NT2/D1 (cell line): ENCODE measurements at regions not wholly inside any gene's neighbourhood (a gene's known extent, or its start where the extent isn't known, plus 50 kb on each side); places are given as distances from the start of the nearest gene placed in this dataset.

Experiments used
- DNase-seq: peaks from one replicate; pipeline ENCODE4 v3.0.0-alpha.2; 2011; ENCODE audit warnings: low read depth, low spot score
- H3K27me3 ChIP-seq: 2 replicates; pipeline ENCODE4 v1.6.0; 2011; ENCODE audit warnings: mild to moderate bottlenecking; ENCODE audit not compliant: insufficient read length, insufficient read depth
- H3K36me3 ChIP-seq: 2 replicates; pipeline ENCODE4 v1.6.1; 2011; ENCODE audit warnings: mild to moderate bottlenecking, low read length, mixed read lengths; ENCODE audit not compliant: insufficient read depth, insufficient read length
- H3K4me1 ChIP-seq: 2 replicates; pipeline ENCODE4 v1.5.1; 2011; ENCODE audit not compliant: insufficient read depth, insufficient read length
- H3K4me3 ChIP-seq: 2 replicates; pipeline ENCODE4 v1.5.1; 2011; ENCODE audit warnings: low read depth; ENCODE audit not compliant: insufficient read length
- H3K9ac ChIP-seq: 2 replicates; pipeline ENCODE4 v1.6.0; 2011; ENCODE audit warnings: low read depth; ENCODE audit not compliant: insufficient read length
- H3K9me3 ChIP-seq: 2 replicates; pipeline ENCODE4 v1.5.1; 2011; ENCODE audit warnings: mild to moderate bottlenecking, low read length; ENCODE audit not compliant: insufficient read depth
- SUZ12 ChIP-seq: IDR thresholded peaks from 2 replicates; pipeline ENCODE4 v1.6.1; 2011; ENCODE audit not compliant: insufficient read length, insufficient read depth; ENCODE audit errors: extremely low read depth
- YY1 ChIP-seq: IDR thresholded peaks from 2 replicates; pipeline ENCODE4 v1.6.1; 2011; ENCODE audit not compliant: insufficient read length, insufficient read depth
- ZNF274 ChIP-seq: IDR thresholded peaks from 2 replicates; pipeline ENCODE4 v1.6.1; 2011; ENCODE audit warnings: mild to moderate bottlenecking, low read depth, low read length

- H3K9ac ChIP-seq = no peak overlapping the region
- no peak for DNase-seq
- TF ChIP-seq SUZ12 (no peak), ZNF274 (no peak), YY1 (no peak)
Measured at GRCh38 chrX:125089761-125090445, 229.8 kb upstream of the TEX13C start.

GRCh38 chrX:125093852-125094251 is 225.8 kb upstream of the TEX13C start:
- no peaks in the 10 kb centered on the region for H3K36me3 ChIP-seq
- no peak overlapping the region for H3K9ac ChIP-seq
- H3K27me3 ChIP-seq = no peaks in the 10 kb centered on the region
- H3K4me3 ChIP-seq = no peak overlapping the region
- no peaks in the 10 kb centered on the region for H3K9me3 ChIP-seq
- TF ChIP-seq YY1 = no peak
- no peak for TF ChIP-seq ZNF274
- no peak for TF ChIP-seq SUZ12
- no peaks in the 10 kb centered on the region for H3K4me1 ChIP-seq
- no peak for DNase-seq

More at GRCh38 chrX:125089761-125090445, 229.8 kb upstream of the TEX13C start:
- Histone ChIP-seq H3K27me3 (no peaks in the 10 kb centered on the region), H3K36me3 (no peaks in the 10 kb centered on the region), H3K9me3 (no peaks in the 10 kb centered on the region), H3K4me1 (no peaks in the 10 kb centered on the region), H3K4me3 (no peak overlapping the region)

GRCh38 chrX:125094901-125095300 is 224.8 kb upstream of the TEX13C start:
- no peaks in the 10 kb centered on the region for H3K27me3 ChIP-seq
- no peak for DNase-seq
- no peaks in the 10 kb centered on the region for H3K9me3 ChIP-seq
- H3K36me3 ChIP-seq = no peaks in the 10 kb centered on the region
- no peak overlapping the region for H3K9ac ChIP-seq
- H3K4me1 ChIP-seq = no peaks in the 10 kb centered on the region
- TF ChIP-seq ZNF274 (no peak), YY1 (no peak), SUZ12 (no peak)
- no peak overlapping the region for H3K4me3 ChIP-seq

- DNase-seq = no peak
Measured at GRCh38 chrX:125096469-125096868, 223.2 kb upstream of the TEX13C start.

DNA sequence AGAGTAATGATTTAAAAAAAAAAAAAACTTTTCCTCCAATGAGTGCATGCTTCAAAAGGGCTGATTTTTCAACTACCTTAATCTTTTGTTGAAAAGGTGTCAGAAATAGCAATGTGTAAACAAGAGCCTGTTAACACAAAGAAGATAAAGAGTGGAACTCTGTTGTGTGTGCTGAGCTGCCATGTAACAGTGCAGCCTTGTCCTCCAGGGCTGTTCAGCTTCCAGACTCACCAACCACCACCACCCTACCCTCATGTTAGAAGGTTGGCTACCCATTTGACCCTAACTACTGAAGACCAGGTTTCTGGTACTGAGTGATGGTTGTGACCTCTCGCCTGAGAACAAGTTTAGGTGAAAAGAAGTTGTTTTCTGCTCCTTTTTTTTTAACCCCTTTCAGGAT is 222.8 kb upstream of the TEX13C start:
- no peak overlapping the region for H3K4me3 ChIP-seq
- no peaks in the 10 kb centered on the region for H3K4me1 ChIP-seq
- no peak for TF ChIP-seq SUZ12
- TF ChIP-seq YY1 = no peak
- TF ChIP-seq ZNF274 = no peak
- H3K9ac ChIP-seq = no peak overlapping the region
- no peaks in the 10 kb centered on the region for H3K9me3 ChIP-seq
- H3K36me3 ChIP-seq = no peaks in the 10 kb centered on the region
- no peaks in the 10 kb centered on the region for H3K27me3 ChIP-seq
- DNase-seq = no peak

More at GRCh38 chrX:125096469-125096868, 223.2 kb upstream of the TEX13C start:
- TF ChIP-seq ZNF274 = no peak
- TF ChIP-seq YY1 = no peak
- TF ChIP-seq SUZ12 = no peak
- H3K9ac ChIP-seq = no peak overlapping the region
- H3K27me3 ChIP-seq = no peaks in the 10 kb centered on the region
- H3K4me1 ChIP-seq = no peaks in the 10 kb centered on the region
- no peak overlapping the region for H3K4me3 ChIP-seq
- no peaks in the 10 kb centered on the region for H3K36me3 ChIP-seq
- no peaks in the 10 kb centered on the region for H3K9me3 ChIP-seq

GRCh38 chrX:125101971-125102755 is 217.5 kb upstream of the TEX13C start:
- TF ChIP-seq YY1 (no peak), SUZ12 (no peak), ZNF274 (no peak)
- Histone ChIP-seq H3K9me3 (no peaks in the 10 kb centered on the region), H3K27me3 (no peaks in the 10 kb centered on the region), H3K9ac (no peak overlapping the region), H3K4me1 (no peaks in the 10 kb centered on the region), H3K36me3 (no peaks in the 10 kb centered on the region), H3K4me3 (no peak overlapping the region)
- DNase-seq = no peak

- Histone ChIP-seq H3K27me3 (no peaks in the 10 kb centered on the region), H3K9me3 (no peaks in the 10 kb centered on the region), H3K36me3 (no peaks in the 10 kb centered on the region), H3K4me1 (no peaks in the 10 kb centered on the region), H3K9ac (no peak overlapping the region), H3K4me3 (no peak overlapping the region)
- TF ChIP-seq ZNF274 (no peak), SUZ12 (no peak), YY1 (no peak)
- DNase-seq = no peak
Measured at GRCh38 chrX:125103693-125104092, 216.0 kb upstream of the TEX13C start.
